ENCODE measurements at regions not wholly inside any gene's neighbourhood (a gene's known extent, or its start where the extent isn't known, plus 50 kb on each side); places are given as distances from the start of the nearest gene placed in this dataset.
A peak's percentile ranks its signal among the peaks of the same experiment; 100 is the strongest.
"Not testable (repeated sequence)": the region's sequence is repeated elsewhere in the genome, so short reads cannot be mapped to it uniquely, and the experiment has no call there.

DNA sequence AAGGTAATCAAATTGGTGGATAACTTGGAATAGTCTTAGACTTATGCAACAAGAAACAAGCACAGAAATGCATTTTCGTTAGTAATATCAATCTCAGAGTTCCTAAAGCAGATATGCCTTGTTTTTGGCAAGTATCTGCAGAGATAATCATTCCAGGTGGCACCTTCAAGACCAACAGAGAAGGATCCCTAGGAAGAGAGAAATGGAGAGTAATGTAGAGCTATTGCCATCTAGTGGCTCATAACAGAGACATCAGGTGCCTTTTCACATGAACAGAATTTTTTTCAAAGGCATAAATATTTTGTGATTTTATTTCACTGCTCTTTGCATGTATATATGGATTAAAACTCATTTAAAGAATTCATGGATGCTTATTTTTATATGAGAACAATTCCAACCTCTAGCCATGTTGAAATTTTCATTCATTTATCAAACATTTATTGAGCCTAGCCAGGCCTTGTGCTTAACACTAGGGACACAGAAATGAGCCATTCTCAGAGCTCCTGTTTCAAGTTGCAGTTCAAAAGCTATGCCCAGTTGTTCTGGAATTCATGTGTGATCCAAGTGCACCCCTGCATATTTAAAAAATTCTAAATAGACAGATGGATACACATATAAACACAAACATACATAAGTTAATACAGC, 117.5 kb upstream of the OR13F1 start:
- TF ChIP-seq, protein P1, sequence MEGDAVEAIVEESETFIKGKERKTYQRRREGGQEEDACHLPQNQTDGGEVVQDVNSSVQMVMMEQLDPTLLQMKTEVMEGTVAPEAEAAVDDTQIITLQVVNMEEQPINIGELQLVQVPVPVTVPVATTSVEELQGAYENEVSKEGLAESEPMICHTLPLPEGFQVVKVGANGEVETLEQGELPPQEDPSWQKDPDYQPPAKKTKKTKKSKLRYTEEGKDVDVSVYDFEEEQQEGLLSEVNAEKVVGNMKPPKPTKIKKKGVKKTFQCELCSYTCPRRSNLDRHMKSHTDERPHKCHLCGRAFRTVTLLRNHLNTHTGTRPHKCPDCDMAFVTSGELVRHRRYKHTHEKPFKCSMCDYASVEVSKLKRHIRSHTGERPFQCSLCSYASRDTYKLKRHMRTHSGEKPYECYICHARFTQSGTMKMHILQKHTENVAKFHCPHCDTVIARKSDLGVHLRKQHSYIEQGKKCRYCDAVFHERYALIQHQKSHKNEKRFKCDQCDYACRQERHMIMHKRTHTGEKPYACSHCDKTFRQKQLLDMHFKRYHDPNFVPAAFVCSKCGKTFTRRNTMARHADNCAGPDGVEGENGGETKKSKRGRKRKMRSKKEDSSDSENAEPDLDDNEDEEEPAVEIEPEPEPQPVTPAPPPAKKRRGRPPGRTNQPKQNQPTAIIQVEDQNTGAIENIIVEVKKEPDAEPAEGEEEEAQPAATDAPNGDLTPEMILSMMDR (IDR thresholded peaks at IDR 0.05; ENCODE audit: control insufficient read depth, extremely low read depth, insufficient read depth), result peak; percentile 73
- peak; percentile 14 for DNase-seq (ENCODE audit: low read depth)
- no peak overlapping the region for H3K4me3 ChIP-seq (ENCODE audit: low read depth, low read length)

DNA sequence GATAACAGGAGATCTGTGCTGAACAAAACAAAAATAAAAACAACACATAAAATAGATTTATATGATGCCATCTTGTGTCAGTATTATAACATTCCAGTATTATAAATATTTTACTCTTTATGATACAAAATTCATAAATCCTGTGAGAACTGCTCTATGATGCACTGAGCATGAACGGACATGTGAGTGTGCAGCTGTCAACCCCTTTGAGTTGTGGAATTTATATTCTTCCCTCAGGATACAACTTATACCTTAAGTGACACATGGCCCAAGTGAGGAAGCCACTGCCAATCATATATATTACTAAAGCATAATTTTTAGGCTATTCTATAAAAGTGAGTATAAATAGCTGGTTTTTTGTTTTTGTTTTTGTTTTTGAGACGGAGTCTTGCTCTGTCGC, 116.0 kb upstream of the OR13F1 start:
- H3K4me3 ChIP-seq (ENCODE audit: low read depth, low read length), result no peak overlapping the region
- TF ChIP-seq, protein P1 (IDR thresholded peaks at IDR 0.05; ENCODE audit: control insufficient read depth, extremely low read depth, insufficient read depth), result no peak
- no peak for DNase-seq (ENCODE audit: low read depth)

DNA sequence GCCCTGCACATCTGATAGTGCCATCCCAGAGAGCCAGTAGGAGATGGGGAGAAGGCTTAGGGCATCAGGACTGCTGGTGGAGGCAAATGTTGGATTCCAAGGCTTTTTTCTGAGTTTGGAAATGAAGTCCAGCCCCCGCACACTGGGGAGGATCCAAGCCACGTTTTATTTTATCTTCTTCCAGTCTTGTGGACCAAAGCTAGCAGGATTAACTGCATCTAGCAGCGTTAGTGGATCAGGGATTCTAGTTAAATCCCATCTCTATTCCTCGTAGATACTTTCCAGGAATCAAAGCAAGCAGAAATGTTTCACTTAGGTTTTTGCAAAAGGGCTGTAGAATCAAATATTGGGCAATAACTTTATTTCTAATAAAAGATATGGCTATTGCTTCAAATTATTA, 114.7 kb upstream of the OR13F1 start:
- TF ChIP-seq, protein P1 (IDR thresholded peaks at IDR 0.05; ENCODE audit: control insufficient read depth, extremely low read depth, insufficient read depth), result no peak
- H3K4me3 ChIP-seq (ENCODE audit: low read depth, low read length), result no peak overlapping the region
- DNase-seq (ENCODE audit: low read depth), result no peak

DNA sequence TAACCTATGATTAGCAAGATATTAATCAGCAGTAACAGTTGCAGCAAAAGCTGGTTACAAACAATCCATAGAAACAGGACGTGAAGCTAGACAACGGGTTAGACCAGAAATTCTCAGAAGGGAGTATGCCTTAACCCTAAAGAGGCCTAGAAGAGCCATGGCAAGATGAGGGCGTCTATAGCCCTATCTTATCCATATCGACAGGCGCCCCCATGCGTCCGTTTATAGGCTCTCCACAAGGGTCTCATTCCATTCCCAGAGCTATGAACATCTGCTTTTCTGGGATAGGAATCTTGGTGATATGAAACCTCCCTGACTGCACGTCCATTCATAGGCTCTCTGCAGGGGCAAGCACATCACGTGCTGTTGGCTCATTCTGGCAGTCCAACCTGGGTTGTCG, 109.2 kb upstream of the OR13F1 start:
- H3K4me3 ChIP-seq (ENCODE audit: low read depth, low read length); DNase-seq (ENCODE audit: low read depth): not testable (repeated sequence)
- TF ChIP-seq, protein P1 (IDR thresholded peaks at IDR 0.05; ENCODE audit: control insufficient read depth, extremely low read depth, insufficient read depth), result peak; percentile 18; the same call in 1 of the 2 replicates

DNA sequence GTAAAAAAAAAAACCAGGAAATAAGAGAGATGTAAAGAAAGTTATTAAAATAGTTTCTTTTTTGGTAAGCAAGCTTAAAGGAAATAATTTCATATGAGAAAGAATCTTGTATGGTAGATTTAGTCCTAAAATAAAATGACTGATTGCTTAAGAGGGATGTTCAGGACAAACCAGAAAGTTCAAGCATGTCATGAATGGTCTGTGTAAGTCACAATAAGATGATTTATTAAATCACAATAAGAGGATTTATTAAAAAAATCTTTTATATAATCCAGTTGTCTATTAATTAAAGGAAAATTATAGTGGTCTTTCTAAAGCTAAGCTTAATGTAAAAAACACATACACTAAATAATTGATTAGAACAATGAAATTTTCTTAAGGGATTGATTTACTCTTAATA, 91.8 kb upstream of the OR13F1 start:
- DNase-seq (ENCODE audit: low read depth), result no peak
- TF ChIP-seq, protein P1 (IDR thresholded peaks at IDR 0.05; ENCODE audit: control insufficient read depth, extremely low read depth, insufficient read depth), result no peak
- H3K4me3 ChIP-seq (ENCODE audit: low read depth, low read length), result no peak overlapping the region

DNA sequence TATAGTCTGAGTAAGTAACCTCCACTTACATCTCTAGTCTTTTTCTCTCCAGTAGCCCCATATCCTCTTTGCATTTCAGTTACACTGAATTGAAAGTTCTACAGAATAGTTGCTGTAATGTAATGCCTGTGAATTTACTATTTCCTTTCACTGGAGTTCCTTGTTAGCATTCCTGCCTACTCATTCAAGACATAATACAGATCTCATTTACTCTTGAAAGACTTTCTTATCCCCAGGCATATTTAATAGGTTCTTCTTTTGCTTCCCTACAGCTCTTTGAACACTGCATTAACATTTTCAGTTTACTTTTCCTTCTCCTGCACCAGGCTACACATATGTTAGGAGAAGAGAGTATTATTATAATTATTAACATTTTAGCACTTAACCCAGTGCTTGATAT, 87.6 kb upstream of the OR13F1 start:
- TF ChIP-seq, protein P1 (IDR thresholded peaks at IDR 0.05; ENCODE audit: control insufficient read depth, extremely low read depth, insufficient read depth), result no peak
- no peak for DNase-seq (ENCODE audit: low read depth)
- no peak overlapping the region for H3K4me3 ChIP-seq (ENCODE audit: low read depth, low read length)

DNA sequence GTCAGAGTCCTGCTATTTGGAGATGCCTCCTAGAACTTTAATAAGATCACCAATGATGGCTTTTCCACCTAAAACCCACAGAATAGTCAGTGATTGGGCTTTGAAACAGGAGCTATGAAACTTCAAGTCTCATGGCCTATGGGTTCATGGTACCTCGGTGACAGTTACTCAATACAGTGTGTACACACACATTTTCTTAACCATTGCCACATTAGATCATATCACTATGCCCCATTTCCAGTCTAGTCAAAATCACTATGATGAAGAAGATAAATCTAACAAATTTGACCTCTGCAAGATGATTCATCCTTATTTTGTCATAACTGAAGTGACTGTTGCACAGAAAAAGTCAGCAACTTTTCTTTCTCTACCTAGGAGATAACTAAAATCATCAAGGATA, 86.8 kb upstream of the OR13F1 start:
- DNase-seq (ENCODE audit: low read depth), result no peak
- TF ChIP-seq, protein P1 (IDR thresholded peaks at IDR 0.05; ENCODE audit: control insufficient read depth, extremely low read depth, insufficient read depth), result no peak
- H3K4me3 ChIP-seq (ENCODE audit: low read depth, low read length), result no peak overlapping the region

Data from LNCaP clone FGC (cell line).